Kidney epithelial cell (primary cell): ENCODE measurements at regions not wholly inside any gene's neighbourhood (a gene's known extent, or its start where the extent isn't known, plus 50 kb on each side); places are given as distances from the start of the nearest gene placed in this dataset.

Source experiments
- DNase-seq: peaks from one replicate; pipeline ENCODE4 v3.0.0-alpha.2; 2010; ENCODE audit warnings: low read depth
- H3K27me3 ChIP-seq: 2 replicates; pipeline ENCODE4 v1.6.0; 2011; ENCODE audit warnings: low read length; ENCODE audit not compliant: control insufficient read depth, insufficient read depth
- H3K36me3 ChIP-seq: 2 replicates; pipeline ENCODE4 v1.5.1; 2011; ENCODE audit warnings: low read length; ENCODE audit not compliant: control insufficient read depth, insufficient read depth
- H3K4me3 ChIP-seq: 2 replicates; pipeline ENCODE4 v1.5.1; 2011; ENCODE audit warnings: low read depth, mild to moderate bottlenecking, control low read depth, low read length
- CTCF ChIP-seq: IDR thresholded peaks from 2 replicates; pipeline ENCODE4 v1.5.1; 2011; ENCODE audit warnings: mild to moderate bottlenecking, moderate library complexity, low read length, control low read depth, inconsistent platforms; ENCODE audit not compliant: insufficient read depth, poor library complexity, severe bottlenecking

- H3K27me3 ChIP-seq: no peaks in the 10 kb centered on the region
- no peak for DNase-seq
- no peak overlapping the region for H3K4me3 ChIP-seq
- TF ChIP-seq CTCF: no peak
- no peaks in the 10 kb centered on the region for H3K36me3 ChIP-seq
These were observed 266.6 kb downstream of the NKX6-1 start for GRCh38 chr4:84232309-84233095.

- Histone ChIP-seq H3K27me3 (no peaks in the 10 kb centered on the region), H3K36me3 (no peaks in the 10 kb centered on the region), H3K4me3 (no peak overlapping the region)
- no peak for DNase-seq
- TF ChIP-seq CTCF: no peak
These were observed 267.5 kb downstream of the NKX6-1 start for GRCh38 chr4:84231539-84232055.

- no peak overlapping the region for H3K4me3 ChIP-seq
- no peak for DNase-seq
These were observed 274.6 kb downstream of the NKX6-1 start for GRCh38 chr4:84224522-84224921.

GRCh38 chr4:84221704-84222103, 277.4 kb downstream of the NKX6-1 start:
- Histone ChIP-seq H3K36me3 (no peaks in the 10 kb centered on the region), H3K4me3 (no peak overlapping the region), H3K27me3 (no peaks in the 10 kb centered on the region)
- TF ChIP-seq CTCF: no peak
- no peak for DNase-seq

More at GRCh38 chr4:84224522-84224921, 274.6 kb downstream of the NKX6-1 start:
- TF ChIP-seq CTCF: no peak
- no peaks in the 10 kb centered on the region for H3K27me3 ChIP-seq
- no peaks in the 10 kb centered on the region for H3K36me3 ChIP-seq

- no peak for DNase-seq
- H3K27me3 ChIP-seq: no peaks in the 10 kb centered on the region
- H3K36me3 ChIP-seq: no peaks in the 10 kb centered on the region
- H3K4me3 ChIP-seq: no peak overlapping the region
- no peak for TF ChIP-seq CTCF
These were observed 278.1 kb downstream of the NKX6-1 start for GRCh38 chr4:84220990-84221389.

GRCh38 chr4:84219656-84220055, 279.4 kb downstream of the NKX6-1 start:
- H3K36me3 ChIP-seq: no peaks in the 10 kb centered on the region
- TF ChIP-seq CTCF: no peak
- no peaks in the 10 kb centered on the region for H3K27me3 ChIP-seq
- no peak overlapping the region for H3K4me3 ChIP-seq
- DNase-seq: no peak
